ENCODE measurements at regions not wholly inside any gene's neighbourhood (a gene's known extent, or its start where the extent isn't known, plus 50 kb on each side); places are given as distances from the start of the nearest gene placed in this dataset.

DNA sequence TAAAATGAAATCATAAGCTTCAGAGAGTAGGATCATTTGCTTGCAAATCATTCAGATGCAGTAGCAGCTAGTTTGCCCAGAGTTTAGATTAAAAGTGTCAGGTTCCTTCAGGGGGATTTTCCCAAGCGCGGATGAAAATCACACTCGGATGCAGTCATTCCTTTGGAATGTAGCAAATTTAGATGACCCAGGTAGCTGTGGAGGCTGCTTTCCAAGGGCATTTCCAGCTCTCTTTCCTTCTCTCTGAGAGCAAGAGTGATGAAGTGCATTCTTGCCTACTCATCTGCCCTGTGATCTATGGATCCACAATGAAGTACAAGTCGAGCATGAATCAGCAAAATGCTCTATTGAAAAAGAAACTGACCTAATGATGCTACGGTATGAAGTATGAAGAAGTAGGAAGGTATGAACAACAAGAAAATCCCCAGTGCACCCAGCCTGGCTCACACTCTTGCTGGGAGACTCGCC is 200.2 kb downstream of the PLK2 start:
- DNase-seq = no peak
- H3K36me3 Mint-ChIP-seq = no peaks in the 10 kb centered on the region
- H3K27ac Mint-ChIP-seq = no peak overlapping the region
- 85% methylated on average over 6 of the region's 6 CpGs for WGBS (ENCODE audit: insufficient coverage)
- TF ChIP-seq, protein P1, sequence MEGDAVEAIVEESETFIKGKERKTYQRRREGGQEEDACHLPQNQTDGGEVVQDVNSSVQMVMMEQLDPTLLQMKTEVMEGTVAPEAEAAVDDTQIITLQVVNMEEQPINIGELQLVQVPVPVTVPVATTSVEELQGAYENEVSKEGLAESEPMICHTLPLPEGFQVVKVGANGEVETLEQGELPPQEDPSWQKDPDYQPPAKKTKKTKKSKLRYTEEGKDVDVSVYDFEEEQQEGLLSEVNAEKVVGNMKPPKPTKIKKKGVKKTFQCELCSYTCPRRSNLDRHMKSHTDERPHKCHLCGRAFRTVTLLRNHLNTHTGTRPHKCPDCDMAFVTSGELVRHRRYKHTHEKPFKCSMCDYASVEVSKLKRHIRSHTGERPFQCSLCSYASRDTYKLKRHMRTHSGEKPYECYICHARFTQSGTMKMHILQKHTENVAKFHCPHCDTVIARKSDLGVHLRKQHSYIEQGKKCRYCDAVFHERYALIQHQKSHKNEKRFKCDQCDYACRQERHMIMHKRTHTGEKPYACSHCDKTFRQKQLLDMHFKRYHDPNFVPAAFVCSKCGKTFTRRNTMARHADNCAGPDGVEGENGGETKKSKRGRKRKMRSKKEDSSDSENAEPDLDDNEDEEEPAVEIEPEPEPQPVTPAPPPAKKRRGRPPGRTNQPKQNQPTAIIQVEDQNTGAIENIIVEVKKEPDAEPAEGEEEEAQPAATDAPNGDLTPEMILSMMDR (IDR thresholded peaks at IDR 0.05) = no peak
- no peak overlapping the region for H3K4me3 Mint-ChIP-seq
- no peak for ATAC-seq
- Histone ChIP-seq H3K4me1 (ENCODE audit: control insufficient read depth, insufficient read depth, low read length) (no peaks in the 10 kb centered on the region), H3K4me3 (ENCODE audit: low read length) (no peak overlapping the region), H3K36me3 (ENCODE audit: control insufficient read depth, insufficient read depth, low read length) (no peaks in the 10 kb centered on the region), H3K27ac (ENCODE audit: low read length) (no peak overlapping the region), H3K9me3 (ENCODE audit: control insufficient read depth, insufficient read depth, low read length) (no peaks in the 10 kb centered on the region), H3K27me3 (ENCODE audit: control insufficient read depth, insufficient read depth, low read length) (no peaks in the 10 kb centered on the region)
- intact Hi-C loops (cut with micrococcal nuclease) = no loop called here
- H3K9me3 Mint-ChIP-seq = peaks cover 0 to 2% of the 10 kb centered on the region in 2 donors
- no peaks in the 10 kb centered on the region for H3K4me1 Mint-ChIP-seq
- no peaks in the 10 kb centered on the region for H3K27me3 Mint-ChIP-seq (ENCODE audit: low read depth in 2 of 2)

DNA sequence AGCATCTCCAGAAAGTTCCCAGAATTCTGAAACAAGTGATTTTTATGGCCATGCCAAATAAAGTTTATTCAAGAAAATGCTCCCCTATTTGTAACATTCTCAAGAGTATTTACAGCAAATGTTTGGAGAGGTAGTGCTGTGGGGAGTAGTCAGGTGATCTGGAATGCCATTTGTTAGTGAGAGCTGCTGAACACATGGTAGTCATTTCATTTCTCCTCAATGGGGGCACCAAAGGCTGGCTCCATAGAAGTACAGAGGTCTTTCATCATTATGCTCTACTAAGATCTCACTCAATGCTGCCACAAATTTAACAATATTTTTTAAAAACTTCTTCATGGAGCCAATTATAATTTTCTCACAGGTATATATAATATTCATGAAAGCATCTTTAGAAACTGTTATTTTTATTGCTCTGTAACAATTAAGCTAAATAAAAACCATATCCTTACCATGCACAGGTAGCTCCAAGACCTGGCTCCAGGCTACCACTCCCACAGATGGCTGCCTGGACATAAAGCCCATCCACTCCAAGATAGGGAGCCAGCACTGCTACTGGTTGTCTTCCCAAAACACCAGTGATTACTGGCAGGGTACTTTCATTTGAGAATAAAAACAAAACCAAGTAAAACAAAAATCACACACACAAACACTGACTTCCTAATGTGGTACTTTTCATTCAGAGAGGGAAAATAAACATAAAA is 200.8 kb downstream of the PLK2 start:
- Histone ChIP-seq H3K4me3 (ENCODE audit: low read length) (no peak overlapping the region), H3K27me3 (ENCODE audit: control insufficient read depth, insufficient read depth, low read length) (no peaks in the 10 kb centered on the region), H3K27ac (ENCODE audit: low read length) (no peak overlapping the region), H3K4me1 (ENCODE audit: control insufficient read depth, insufficient read depth, low read length) (no peaks in the 10 kb centered on the region), H3K36me3 (ENCODE audit: control insufficient read depth, insufficient read depth, low read length) (no peaks in the 10 kb centered on the region), H3K9me3 (ENCODE audit: control insufficient read depth, insufficient read depth, low read length) (no peaks in the 10 kb centered on the region)
- intact Hi-C loops (cut with micrococcal nuclease) = no loop called here
- Mint-ChIP-seq H3K27me3 (ENCODE audit: low read depth in 2 of 2) (no peaks in the 10 kb centered on the region), H3K36me3 (no peaks in the 10 kb centered on the region), H3K4me1 (no peaks in the 10 kb centered on the region), H3K4me3 (no peak overlapping the region), H3K9me3 (peaks cover 2% of the 10 kb centered on the region in 2 donors), H3K27ac (no peak overlapping the region)
- TF ChIP-seq, protein P1 (IDR thresholded peaks at IDR 0.05) = no peak
- DNase-seq = no peak
- ATAC-seq = no peak

DNA sequence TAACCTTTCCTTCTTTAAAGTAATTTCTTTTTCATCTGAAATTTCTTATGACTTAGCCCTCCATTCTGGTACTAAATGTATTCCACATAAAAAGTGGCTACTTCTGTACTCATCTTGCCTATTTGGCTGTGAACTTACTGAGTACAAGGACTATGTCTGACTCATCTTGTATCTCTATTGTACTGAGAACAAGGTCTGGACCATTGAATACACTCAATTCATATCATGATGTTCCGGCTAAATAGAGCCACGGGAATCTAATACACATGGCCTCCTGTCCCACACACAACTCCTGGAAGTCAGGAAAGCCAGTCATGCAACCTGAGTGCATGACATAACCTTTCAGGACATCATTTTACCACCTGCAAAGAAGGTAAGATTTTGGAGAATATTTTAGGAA is 203.9 kb downstream of the PLK2 start:
- no peaks in the 10 kb centered on the region for H3K4me1 ChIP-seq (ENCODE audit: control insufficient read depth, insufficient read depth, low read length)
- no peaks in the 10 kb centered on the region for H3K4me1 Mint-ChIP-seq
- no peaks in the 10 kb centered on the region for H3K9me3 ChIP-seq (ENCODE audit: control insufficient read depth, insufficient read depth, low read length)
- no peaks in the 10 kb centered on the region for H3K36me3 Mint-ChIP-seq
- TF ChIP-seq, protein P1 (IDR thresholded peaks at IDR 0.05) = no peak
- H3K27ac Mint-ChIP-seq = no peak overlapping the region
- 91% methylated on average over 2 of the region's 2 CpGs for WGBS (ENCODE audit: insufficient coverage)
- H3K27me3 ChIP-seq (ENCODE audit: control insufficient read depth, insufficient read depth, low read length) = no peaks in the 10 kb centered on the region
- no peak overlapping the region for H3K27ac ChIP-seq (ENCODE audit: low read length)
- DNase-seq = no peak
- no peak overlapping the region for H3K4me3 ChIP-seq (ENCODE audit: low read length)
- ATAC-seq = no peak
- intact Hi-C loops (cut with micrococcal nuclease) = no loop called here
- peaks cover 0 to 2% of the 10 kb centered on the region in 2 donors for H3K27me3 Mint-ChIP-seq (ENCODE audit: low read depth in 2 of 2)
- peaks cover under 1 to 3% of the 10 kb centered on the region in 2 donors for H3K9me3 Mint-ChIP-seq
- H3K4me3 Mint-ChIP-seq = no peak overlapping the region
- no peaks in the 10 kb centered on the region for H3K36me3 ChIP-seq (ENCODE audit: control insufficient read depth, insufficient read depth, low read length)

DNA sequence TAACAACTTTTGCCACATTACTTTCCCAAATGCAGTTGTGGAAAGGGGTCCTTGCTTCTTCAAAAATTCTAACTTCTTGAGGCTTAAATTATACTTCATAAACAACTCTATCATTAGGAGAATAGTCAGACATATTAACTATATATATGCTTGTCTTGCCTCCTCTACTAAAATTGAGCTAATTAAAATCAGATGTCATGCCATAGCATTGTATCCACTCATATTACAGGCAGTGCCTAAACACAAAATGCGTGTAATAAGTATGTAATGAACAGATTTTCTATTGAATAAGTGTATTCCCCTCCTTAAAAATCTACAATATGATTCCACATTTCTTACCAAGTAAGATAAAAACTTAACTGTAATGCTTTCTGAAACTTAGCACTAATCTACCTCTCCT is 204.5 kb downstream of the PLK2 start:
- no CpG with 5 or more reads among the region's 1 CpG for WGBS (ENCODE audit: insufficient coverage)
- H3K4me1 Mint-ChIP-seq = no peaks in the 10 kb centered on the region
- DNase-seq = no peak
- Histone ChIP-seq H3K36me3 (ENCODE audit: control insufficient read depth, insufficient read depth, low read length) (no peaks in the 10 kb centered on the region), H3K9me3 (ENCODE audit: control insufficient read depth, insufficient read depth, low read length) (no peaks in the 10 kb centered on the region), H3K4me1 (ENCODE audit: control insufficient read depth, insufficient read depth, low read length) (no peaks in the 10 kb centered on the region), H3K27ac (ENCODE audit: low read length) (no peak overlapping the region), H3K27me3 (ENCODE audit: control insufficient read depth, insufficient read depth, low read length) (no peaks in the 10 kb centered on the region), H3K4me3 (ENCODE audit: low read length) (no peak overlapping the region)
- H3K27ac Mint-ChIP-seq = no peak overlapping the region
- TF ChIP-seq, protein P1 (IDR thresholded peaks at IDR 0.05) = no peak
- no peaks in the 10 kb centered on the region for H3K36me3 Mint-ChIP-seq
- no peak for ATAC-seq
- H3K4me3 Mint-ChIP-seq = no peak overlapping the region
- intact Hi-C loops (cut with micrococcal nuclease) = no loop called here
- peaks cover 0 to 2% of the 10 kb centered on the region in 2 donors for H3K27me3 Mint-ChIP-seq (ENCODE audit: low read depth in 2 of 2)
- peaks cover 2 to 3% of the 10 kb centered on the region in 2 donors for H3K9me3 Mint-ChIP-seq
